Neural progenitor cell (in vitro differentiated cells): ENCODE measurements at regions not wholly inside any gene's neighbourhood (a gene's known extent, or its start where the extent isn't known, plus 50 kb on each side); places are given as distances from the start of the nearest gene placed in this dataset.

Experiments used
- CTCF ChIP-seq: fragments of 200-600 bp; sonication (generic); IDR thresholded peaks from 2 replicates; pipeline ENCODE4 v1.5.1; 2017; ENCODE audit warnings: antibody characterized with exemption, mild to moderate bottlenecking
- EZH2 ChIP-seq: fragments of 200-600 bp; sonication (generic); IDR thresholded peaks from 2 replicates; pipeline ENCODE4 v1.6.1; 2017; ENCODE audit warnings: antibody characterized with exemption, mild to moderate bottlenecking, moderate library complexity
- EZH2phosphoT487 ChIP-seq: fragments of 200-600 bp; sonication (generic); IDR thresholded peaks from 2 replicates; pipeline ENCODE4 v1.6.1; 2017; ENCODE audit warnings: antibody characterized with exemption

- no peak for TF ChIP-seq CTCF
- TF ChIP-seq EZH2 = no peak
- no peak for TF ChIP-seq EZH2phosphoT487
Measured at GRCh38 chr5:4372481-4372880, 767.6 kb upstream of the ADAMTS16 start.
